ENCODE measurements at regions not wholly inside any gene's neighbourhood (a gene's known extent, or its start where the extent isn't known, plus 50 kb on each side); places are given as distances from the start of the nearest gene placed in this dataset.
A peak's percentile ranks its signal among the peaks of the same experiment; 100 is the strongest.
"Not testable (repeated sequence)": the region's sequence is repeated elsewhere in the genome, so short reads cannot be mapped to it uniquely, and the experiment has no call there.

DNA sequence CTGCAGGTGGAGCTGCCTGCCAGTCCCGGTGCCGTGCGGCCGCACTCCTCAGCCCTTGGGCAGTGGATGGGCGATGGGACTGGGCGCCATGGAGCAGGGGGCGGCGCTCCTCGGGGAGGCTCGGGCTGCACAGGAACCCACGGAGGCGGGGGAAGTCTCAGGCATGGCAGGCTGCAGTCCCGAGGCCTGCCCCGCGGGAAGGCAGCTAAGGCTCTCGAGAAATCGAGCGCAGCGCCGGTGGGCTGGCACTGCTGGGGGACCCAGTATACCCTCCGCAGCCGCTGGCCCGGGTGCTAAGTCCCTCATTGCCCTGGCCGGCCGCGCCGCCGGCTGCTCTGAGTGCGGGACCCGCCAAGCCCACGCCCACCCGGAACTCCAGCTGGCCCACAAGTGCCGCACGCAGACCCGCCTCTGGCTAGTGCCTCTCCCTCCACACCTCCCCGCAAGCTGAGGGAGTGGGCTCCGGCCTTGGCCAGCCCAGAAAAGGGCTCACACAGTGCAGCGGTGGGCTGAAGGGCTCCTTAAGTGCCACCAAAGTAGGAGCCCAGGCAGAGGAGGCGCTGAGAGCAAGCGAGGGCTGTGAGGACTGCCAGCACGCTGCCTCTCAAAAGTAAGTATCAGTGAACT is 875.8 kb downstream of the LRFN5 start:
- not testable (repeated sequence) for DNase-seq (ENCODE audit: low read depth)

DNA sequence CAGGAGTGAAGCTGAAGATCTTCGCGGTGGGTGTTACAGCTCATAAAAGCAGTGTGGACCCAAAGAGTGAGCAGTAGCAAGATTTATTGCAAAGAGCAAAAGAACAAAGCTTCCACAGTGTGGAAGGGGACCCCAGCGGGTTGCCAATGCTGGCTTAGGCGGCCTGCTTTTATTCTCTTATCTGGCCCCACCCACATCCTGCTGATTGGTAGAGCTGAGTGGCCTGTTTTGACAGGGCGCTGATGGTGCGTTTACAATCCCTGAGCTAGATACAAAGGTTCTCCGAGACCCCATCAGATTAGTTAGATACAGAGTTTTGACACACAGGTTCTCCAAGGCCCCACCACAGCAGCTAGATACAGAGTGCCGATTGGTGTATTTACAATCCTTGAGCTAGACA is 875.0 kb downstream of the LRFN5 start:
- not testable (repeated sequence) for DNase-seq (ENCODE audit: low read depth)

DNA sequence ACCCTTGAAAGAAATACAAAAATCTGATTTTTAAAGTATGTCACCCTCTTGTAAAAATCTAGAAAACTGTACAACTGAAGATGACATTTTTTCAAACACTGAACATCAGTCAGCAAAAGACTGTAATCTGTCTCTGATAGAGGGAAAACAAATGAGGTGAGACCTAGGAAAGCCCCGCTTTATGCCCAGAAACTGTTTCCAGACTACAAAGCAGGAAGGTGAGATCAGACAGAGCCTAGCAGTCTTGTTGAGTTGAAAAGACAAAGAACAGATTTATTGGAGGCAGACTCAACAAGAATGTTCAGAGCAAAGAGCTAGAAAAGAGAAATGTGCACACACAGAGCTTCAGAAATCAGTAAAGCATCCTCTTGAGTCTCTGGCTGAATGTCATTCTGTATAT is 873.6 kb downstream of the LRFN5 start:
- DNase-seq (ENCODE audit: low read depth) = no peak

DNA sequence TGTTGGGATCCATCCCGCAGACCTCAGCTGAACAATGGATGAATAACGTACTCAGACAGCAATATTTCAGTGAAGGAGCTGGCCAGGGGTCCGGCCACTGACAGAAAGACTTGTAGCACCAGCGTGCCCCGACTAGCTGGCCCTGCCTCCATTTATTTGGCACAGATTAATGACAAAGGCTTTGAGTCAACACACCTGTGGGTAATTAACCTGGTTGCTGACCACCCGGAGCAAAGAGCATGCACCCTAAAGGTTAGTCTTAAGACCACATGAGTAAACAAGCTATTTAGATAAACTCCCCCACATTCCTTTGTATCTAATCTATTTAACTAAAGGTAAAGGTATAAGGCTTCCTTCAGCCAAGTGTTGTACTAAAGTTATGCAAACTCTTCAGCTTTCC is 868.6 kb downstream of the LRFN5 start:
- DNase-seq (ENCODE audit: low read depth) = no peak

DNA sequence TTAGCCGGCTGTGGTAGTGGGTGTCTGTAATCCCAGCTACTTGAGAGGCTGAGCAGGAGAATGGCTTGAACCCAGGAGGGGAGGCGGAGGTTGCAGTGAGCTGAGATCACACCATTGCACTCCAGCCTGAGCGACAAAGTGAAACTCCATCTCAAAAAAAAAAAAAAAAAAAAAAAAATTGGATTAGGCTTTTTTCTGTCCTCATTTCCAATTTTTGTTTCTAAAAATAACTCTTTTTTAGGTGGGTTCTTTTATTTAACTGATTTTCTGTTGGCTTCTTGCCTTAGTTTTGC is 863.7 kb downstream of the LRFN5 start:
- DNase-seq (ENCODE audit: low read depth) = no peak

DNA sequence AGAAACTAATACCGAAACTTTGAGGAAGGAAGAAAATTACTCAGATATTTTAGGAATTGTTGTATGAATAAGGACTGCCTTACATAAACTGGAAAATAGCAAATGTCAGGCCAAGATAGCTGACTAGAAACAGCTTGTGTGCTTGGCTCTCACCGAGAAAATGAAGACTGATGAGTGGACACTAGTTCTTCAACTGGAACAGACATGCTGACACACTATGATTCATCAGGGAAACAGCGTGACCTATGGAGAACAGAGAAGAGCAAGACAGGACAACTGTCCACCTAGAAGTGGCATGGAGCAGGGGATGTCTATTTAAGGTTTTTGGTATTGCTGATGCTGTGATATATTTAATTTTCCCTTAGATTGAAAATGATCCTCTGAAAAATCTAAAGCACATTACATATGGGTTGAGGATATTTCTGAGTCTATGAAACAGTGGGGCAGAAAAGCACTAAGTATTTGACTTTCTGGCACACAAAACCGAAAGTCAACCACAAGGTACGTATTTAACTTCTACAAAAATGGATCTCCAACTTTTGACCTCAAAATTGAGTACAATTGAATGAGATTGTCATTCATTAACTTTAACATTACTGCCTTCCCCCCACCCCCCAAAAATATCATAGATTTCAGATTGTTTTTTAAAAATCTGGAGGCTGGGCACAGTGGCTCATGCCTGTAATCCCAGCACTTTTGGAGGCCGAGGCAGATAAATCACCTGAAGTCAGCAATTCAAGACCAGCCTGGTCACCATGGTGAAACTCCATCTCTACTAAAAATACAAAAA is 863.2 kb downstream of the LRFN5 start:
- DNase-seq (ENCODE audit: low read depth) = no peak

DNA sequence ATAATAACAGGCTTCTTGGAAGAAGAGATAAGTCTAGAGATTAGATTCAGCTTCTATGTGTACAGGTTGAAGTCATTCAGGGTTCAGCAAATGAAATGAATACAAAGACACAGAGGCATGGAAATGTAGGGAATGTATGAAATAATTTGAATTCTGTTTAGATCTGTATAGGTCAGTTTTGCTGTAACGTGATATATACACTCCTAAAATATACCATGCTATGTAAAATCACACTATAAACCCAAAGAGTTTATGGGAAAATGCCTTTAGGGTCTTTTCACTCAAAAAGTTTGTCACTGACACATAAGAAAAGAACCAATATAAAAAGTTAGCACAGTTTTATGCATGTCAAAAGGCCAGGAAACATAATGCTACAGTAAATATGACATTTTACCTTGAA is 854.0 kb downstream of the LRFN5 start:
- DNase-seq (ENCODE audit: low read depth) = no peak

DNA sequence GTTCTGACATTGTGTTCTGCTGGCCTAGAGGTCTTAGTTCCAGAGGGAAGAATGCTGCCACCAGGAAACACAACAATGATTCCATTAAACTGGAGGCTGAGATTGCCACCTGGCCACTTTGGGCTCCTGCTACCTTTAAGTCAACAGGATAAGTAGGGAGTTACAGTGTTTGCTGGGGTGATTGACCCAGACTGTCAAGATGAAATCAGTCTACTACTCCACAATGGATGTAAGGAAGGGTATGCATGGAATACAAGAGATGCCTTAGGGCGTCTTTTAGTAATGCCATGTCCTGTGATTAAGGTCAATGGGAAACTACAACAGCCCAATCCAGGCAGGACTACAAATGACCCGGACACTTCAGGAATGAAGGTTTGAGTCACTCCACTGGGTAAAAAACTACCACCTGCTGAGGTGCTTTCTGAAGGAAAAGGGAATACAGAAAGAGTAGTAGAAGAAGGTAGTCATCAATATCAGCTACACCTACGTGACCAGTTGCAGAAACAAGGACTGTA is 852.6 kb downstream of the LRFN5 start:
- DNase-seq (ENCODE audit: low read depth) = no peak

DNA sequence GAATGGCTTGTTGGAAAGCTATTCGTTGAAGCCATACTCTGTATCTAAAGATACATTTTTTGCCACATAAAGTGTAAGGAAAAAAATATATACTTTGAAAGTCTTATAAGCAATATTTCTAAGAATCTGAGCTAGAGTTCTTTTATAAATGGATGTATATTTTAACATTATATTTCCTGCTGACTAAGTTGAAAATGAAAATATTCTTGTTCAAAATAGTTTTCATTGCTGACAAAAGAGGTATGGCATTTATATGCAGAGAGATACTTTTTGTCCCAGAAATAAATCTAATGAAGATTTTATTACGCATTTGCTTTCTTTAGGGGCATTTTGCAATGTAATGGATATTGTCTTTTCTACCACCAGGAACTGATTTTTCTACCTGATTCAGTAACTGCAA is 834.9 kb downstream of the LRFN5 start:
- DNase-seq (ENCODE audit: low read depth) = no peak

DNA sequence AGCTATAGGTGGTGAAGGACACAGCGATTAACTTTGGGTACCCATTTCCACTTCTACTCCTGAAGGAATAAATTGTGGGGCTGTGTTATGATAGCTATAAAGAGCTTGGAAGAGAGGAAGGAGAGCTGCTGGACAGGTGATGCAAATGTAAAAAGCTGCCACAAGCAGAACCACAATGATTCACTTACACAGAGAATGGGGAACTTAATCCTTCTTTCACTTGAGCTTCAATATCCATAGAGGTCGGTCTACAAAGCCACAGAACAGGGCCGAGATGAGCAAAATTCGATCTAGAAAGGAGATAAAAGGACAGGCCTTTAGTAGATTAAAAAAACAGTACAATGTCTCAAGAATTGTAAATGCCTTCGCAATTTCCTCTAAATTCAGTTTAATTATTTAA is 831.1 kb downstream of the LRFN5 start:
- no peak for DNase-seq (ENCODE audit: low read depth)

DNA sequence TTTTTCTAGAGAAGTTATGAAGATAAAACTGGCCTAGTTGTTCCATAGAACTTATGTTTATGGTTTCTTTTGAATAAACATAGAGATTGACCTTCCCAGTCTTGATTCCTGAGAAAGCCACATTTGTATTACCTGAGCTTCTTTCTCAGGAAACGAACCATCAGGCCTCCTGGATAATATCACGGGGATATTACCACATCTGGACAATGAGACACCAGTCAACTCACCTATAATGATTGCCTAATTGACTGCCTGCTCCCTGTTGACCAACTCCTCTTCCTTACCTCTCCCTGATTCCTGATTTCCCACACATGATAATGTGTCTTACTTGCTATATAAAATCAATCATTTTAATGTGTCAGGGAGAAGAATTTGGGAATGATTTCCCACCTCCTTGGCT is 822.7 kb downstream of the LRFN5 start:
- no peak for DNase-seq (ENCODE audit: low read depth)

DNA sequence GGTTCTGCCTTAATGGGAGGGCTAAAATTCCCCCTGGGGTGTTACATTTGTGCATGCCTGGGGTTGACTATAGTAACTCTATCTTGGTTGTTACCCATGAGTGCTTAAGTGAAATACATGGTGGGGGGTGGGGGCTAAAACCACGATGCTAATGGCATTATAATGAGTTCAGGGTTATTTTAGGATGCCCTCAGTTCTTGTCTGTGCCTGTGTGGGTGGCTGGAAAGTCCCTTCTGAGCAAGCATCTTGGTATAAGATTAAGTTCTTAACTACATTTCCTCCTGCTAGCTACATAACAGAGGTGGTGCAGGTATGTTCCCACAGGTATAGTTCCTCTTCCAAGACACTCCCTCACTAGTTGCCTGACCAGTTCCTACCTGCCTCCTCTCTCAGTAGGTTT is 822.3 kb downstream of the LRFN5 start:
- no peak for DNase-seq (ENCODE audit: low read depth)

DNA sequence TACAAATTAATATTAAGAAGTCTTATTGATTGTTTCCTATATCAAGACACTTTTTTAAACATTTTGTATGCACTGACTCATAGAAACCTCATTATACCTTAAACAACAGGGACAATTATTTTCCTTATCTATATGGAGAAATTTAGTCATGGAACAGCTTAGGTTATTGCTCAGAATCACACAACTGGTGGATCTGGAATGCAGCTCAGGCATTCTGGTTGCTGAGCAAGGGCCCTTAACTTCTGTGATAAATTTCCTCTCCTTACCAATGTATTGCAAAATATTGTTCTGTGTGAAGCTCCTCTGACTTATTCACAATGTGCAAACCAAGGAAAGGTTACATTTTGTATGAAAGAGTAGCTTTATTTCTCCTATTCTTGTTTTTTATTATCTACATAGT is 817.8 kb downstream of the LRFN5 start:
- DNase-seq (ENCODE audit: low read depth) = peak; percentile 92

DNA sequence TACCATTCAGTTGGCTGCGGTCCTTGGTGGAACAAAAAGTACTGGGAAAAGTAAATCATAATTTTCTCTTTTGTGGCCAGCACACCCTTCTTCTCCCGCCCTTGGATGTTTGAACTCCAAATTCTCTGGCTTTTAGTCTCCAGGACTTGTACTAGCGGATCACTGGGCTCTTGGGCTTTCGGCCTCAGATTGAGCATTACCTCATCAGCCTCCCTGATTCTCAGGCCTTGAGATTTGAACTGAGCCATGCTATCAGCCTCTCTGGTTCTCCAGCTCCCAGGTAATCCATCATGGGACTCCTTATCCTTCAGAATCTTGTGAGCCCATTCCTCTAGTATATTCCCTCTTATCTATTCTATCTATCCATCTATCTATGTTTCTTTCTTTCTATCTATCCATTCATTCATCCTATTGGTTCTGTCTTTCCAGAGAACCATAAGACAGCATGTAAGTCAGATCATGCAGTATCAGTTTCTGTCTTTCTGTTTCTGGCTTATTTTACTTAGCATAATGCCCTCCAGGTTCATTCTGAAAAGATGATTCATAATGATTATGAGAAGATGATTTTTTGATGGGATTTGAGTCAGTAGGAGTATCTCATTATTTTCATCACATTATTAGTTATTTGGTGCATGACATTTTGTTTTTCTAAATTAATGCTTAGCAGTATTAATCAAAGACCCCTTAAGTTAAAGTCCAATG is 814.9 kb downstream of the LRFN5 start:
- no peak for DNase-seq (ENCODE audit: low read depth)

DNA sequence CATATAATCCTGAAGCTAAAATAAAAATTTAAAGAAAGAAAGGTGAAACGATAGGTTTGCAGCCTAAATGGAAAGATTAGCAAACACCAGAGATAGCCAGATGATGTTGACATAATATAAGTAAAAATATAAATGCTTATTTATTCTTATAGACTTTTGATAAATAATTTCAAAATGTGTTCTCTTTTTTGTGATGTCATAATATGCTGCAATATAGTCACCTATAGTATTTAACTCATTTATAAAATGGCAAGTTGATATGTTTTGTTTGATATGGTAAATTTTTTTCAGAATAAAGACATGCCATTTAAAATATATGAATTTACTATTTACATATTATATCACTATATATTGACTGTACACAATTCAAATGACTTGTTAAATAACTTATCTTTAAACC is 813.4 kb downstream of the LRFN5 start:
- no peak for DNase-seq (ENCODE audit: low read depth)

DNA sequence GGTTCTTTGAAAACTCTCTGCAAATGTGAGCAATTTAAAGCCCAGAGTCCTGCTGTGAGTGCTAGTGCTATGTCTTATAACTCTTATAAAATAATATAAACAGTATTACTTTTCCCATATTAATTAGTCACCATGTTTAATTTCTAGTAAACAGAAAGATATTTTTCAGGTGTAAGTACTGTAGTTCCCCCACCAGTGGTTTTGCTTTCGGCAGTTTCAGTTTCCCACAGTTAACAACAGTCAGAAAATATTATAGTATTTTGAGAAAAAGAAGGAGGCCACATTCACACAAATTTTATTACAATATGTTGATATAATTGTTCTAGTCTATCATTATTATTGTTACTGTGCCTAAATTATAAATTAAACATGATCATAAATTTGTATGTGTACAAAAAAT is 800.5 kb downstream of the LRFN5 start:
- no peak for DNase-seq (ENCODE audit: low read depth)

DNA sequence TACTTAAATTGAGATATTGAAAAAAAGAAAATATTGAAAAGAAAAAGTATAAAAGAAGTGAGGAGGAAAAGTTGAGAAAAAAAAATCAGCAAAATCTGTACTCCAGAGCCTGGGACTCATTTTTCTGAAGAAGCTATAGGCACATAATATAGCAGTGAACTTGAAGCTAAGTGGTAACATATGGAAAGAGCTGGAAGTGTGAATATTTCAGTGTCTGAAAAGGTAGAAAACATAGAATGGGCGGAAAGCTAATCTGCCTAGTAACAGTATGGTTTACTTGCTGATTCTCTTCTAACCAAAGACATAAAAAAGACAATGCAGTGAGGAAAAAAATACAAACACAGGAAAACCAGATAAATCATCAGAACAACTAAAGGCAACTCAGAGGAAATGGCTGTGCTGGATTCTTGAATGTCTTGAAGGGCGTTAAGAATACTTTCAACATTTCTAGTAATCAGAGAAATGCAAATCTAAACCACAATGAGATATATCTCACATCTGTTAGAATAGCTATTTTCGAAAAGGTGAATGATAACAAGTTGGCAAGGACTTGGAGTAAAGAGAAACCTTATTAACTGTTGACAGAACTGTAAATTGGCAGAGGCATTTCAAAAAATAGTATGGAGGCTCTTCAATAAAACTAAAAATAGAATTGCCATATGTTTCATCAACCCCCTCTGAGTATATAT is 784.6 kb downstream of the LRFN5 start:
- no peak for DNase-seq (ENCODE audit: low read depth)

DNA sequence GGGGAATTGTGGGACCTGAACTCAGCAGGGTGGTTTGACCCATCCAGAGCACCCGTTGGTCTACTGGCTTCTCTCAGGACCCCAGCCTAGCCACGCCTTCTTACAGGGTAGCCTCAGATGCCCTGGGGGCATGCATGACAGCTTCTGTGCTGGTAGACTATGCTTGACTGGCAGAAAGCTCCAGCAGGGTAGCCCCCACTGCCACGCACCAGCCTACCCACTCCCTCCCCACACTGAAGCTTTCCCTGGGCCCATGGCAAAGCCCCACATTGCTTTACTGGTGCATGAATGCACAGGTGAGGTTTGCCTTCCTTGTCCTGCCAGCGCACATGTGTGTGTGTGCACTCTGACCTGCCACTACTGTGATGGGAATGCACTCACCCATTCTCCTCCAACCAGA is 772.2 kb downstream of the LRFN5 start:
- DNase-seq (ENCODE audit: low read depth) = no peak

DNA sequence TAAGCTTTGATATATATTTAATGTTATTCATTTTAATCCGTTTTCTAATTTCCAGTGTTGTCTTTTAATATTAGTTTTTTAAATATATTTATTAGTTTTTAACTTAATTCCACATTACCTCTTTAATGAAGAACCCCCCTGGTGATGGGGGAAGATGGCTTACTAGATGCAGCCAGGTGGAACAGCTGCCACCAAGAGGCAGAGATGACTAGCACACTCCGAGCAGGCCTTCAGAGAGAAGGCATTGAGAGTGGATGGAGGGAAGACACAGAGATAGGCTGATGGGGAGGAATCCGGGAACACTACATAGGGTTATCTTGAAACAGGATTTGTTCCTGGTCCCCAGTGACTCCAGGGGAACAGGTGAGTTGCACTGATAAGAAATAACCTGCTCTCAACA is 771.6 kb downstream of the LRFN5 start:
- no peak for DNase-seq (ENCODE audit: low read depth)

DNA sequence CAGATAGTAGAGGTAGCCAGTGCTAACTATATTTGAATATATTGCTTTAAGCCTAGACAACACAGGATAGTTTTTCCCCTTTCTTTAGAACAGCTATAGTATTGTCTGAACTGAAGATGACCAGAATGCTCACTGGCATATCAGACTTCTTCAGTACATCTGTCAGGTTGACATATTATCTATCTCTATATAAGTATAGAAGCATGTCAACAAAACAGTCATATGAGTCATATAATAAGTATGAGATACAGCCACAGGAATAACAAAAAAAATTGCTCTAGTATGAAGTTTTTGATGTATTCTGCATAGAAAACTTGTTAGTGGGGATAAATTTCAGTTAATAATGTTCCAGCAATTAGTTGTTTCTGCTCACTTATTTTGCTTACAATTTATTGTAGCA is 767.7 kb downstream of the LRFN5 start:
- peak; percentile 21 for DNase-seq (ENCODE audit: low read depth)

DNA sequence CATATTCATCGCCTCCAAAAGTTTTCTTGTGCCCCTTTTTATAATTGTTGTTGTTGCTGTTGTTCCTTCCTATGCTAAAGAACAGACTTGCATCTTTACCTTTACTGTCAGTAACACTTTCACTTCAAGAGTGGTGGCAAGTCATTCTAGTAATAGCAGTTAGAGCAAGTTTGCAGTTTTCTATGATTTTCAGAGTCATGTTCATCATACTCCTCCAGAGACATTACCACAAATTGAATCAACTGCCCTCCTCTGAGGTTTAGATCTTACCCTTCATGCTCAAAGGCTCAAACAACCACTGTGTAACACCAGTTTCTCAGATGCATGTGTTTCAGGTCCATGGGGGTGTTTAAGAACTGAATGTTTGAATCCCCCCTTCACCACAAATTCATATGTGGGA is 763.4 kb downstream of the LRFN5 start:
- DNase-seq (ENCODE audit: low read depth) = no peak

DNA sequence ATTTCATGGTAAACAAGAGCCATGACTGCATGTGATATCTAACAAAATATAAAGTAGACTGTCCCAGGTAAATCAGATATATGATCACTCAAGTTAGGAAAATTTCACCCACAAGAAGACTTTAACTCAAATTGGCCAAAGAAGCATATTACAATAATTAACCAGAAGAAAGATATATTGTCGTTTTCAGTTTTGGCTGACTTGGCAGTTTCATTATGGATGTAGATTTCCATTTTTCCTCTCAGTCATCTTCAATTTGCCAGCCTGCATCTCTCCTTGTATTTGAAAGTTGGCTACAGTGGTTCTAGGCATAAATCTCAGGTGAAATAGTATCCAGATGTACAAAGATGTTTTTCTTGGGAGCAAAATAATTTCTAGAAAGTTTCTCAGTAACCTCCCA is 761.6 kb downstream of the LRFN5 start:
- no peak for DNase-seq (ENCODE audit: low read depth)

DNA sequence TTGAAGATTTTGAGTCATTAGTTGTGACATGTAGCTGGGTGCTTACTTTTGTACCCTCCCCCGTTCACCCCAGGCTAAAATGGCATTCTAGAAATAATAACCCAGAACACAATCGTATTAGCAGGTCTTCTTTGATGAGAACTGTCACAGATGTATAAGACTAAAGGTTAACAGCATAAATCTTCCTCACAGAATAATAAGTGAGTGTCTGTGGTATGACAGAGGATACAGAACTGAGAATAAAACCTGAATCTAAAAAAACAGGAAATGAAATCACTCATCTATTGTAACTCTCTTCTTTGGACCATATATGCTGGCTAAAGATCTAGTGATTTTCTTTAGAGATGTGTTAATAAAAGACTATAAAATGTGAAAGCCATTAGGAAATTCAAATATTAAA is 746.6 kb downstream of the LRFN5 start:
- no peak for DNase-seq (ENCODE audit: low read depth)
